Calu3 (cell line): ENCODE measurements at regions not wholly inside any gene's neighbourhood (a gene's known extent, or its start where the extent isn't known, plus 50 kb on each side); places are given as distances from the start of the nearest gene placed in this dataset.

Experiments
- BruUV-seq: library from RNA; stranded (reverse); fragments of 400-500 nt; replicated peaks from 2 replicates; lab custom pipeline; 2021; lab: Mats Ljungman, UMichigan
- CTCF ChIA-PET: fragments of 300-600 bp; sonication (Branson Sonifier 250); formaldehyde crosslinking; loops from one replicate; lab custom pipeline; 2022; ENCODE audit warnings: antibody characterized with exemption; lab: Charles Lee
- DNase-seq: peaks from one replicate; pipeline ENCODE4 v3.0.0; 2022
- H3K27ac Mint-ChIP-seq: one replicate; pipeline ENCODE4 v1.8.0; 2022; ENCODE audit warnings: mixed read lengths; ENCODE audit not compliant: unreplicated experiment
- H3K27me3 Mint-ChIP-seq: one replicate; pipeline ENCODE4 v1.8.0; 2022; ENCODE audit warnings: mixed read lengths; ENCODE audit not compliant: unreplicated experiment
- H3K36me3 Mint-ChIP-seq: one replicate; pipeline ENCODE4 v1.8.0; 2022; ENCODE audit warnings: mild to moderate bottlenecking, moderate library complexity, mixed read lengths; ENCODE audit not compliant: insufficient read depth, unreplicated experiment
- H3K4me1 Mint-ChIP-seq: one replicate; pipeline ENCODE4 v1.8.0; 2022; ENCODE audit warnings: mild to moderate bottlenecking, low read depth, mixed read lengths; ENCODE audit not compliant: unreplicated experiment
- H3K4me3 Mint-ChIP-seq: one replicate; pipeline ENCODE4 v1.8.0; 2022; ENCODE audit warnings: mild to moderate bottlenecking, low read depth, moderate library complexity, mixed read lengths; ENCODE audit not compliant: unreplicated experiment
- H3K9me3 Mint-ChIP-seq: one replicate; pipeline ENCODE4 v1.8.0; 2022; ENCODE audit warnings: low read depth, mixed read lengths; ENCODE audit not compliant: unreplicated experiment
- CTCF ChIP-seq: fragments of 200-600 bp; IDR thresholded peaks from one replicate; pipeline ENCODE4 v1.8.0; 2022; ENCODE audit warnings: antibody characterized with exemption; ENCODE audit not compliant: unreplicated experiment
- intact Hi-C: fragments of 100-400 bp; cut with micrococcal nuclease; formaldehyde crosslinking; loops from one replicate; pipeline ENCODE4 v1.10.0; 2022; ENCODE audit not compliant: unreplicated experiment

GRCh38 chr2:120860579-120860922 is 124.9 kb downstream of the GLI2 start:
- TF ChIP-seq CTCF = no peak
- CTCF ChIA-PET = no interaction called here
- intact Hi-C loops = no loop called here
- no peaks in the 10 kb centered on the region for H3K27me3 Mint-ChIP-seq
- peaks cover 10% of the 10 kb centered on the region for H3K4me1 Mint-ChIP-seq
- H3K9me3 Mint-ChIP-seq = no peaks in the 10 kb centered on the region
- H3K4me3 Mint-ChIP-seq = no peak overlapping the region
- DNase-seq = no peak
- H3K36me3 Mint-ChIP-seq = no peaks in the 10 kb centered on the region
- no TSS peak for BruUV-seq
- H3K27ac Mint-ChIP-seq = no peak overlapping the region

DNA sequence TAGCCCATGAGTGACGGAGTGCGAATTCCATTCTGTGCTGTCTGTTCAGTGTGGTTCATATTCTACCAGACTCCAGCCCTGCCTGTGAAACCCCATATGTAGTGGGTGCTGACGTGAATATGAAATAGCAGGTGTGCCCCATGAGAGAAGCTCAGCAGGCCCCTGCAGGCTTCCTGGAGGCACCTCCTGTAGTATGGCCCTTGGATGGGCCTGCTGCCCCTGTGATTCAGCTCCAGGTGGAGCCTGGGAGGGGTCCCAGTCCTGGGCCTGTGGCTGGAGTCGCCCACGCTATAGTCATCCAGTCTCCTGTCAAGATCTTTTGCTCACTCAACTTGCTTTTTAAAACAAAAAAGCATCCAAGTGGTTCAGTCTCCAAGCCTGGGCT is 125.5 kb downstream of the GLI2 start:
- Mint-ChIP-seq H3K27me3 (peaks cover 5% of the 10 kb centered on the region), H3K36me3 (no peaks in the 10 kb centered on the region), H3K27ac (no peak overlapping the region), H3K9me3 (no peaks in the 10 kb centered on the region), H3K4me3 (no peak overlapping the region), H3K4me1 (peaks cover 10% of the 10 kb centered on the region)
- CTCF ChIA-PET = no interaction called here
- intact Hi-C loops = no loop called here
- no peak for DNase-seq
- BruUV-seq = no TSS peak
- TF ChIP-seq CTCF = no peak

GRCh38 chr2:120861576-120862191 is 126.0 kb downstream of the GLI2 start:
- Mint-ChIP-seq H3K27ac (no peak overlapping the region), H3K36me3 (no peaks in the 10 kb centered on the region), H3K4me1 (peaks cover 10% of the 10 kb centered on the region), H3K4me3 (no peak overlapping the region), H3K9me3 (no peaks in the 10 kb centered on the region), H3K27me3 (peaks cover 10% of the 10 kb centered on the region)
- CTCF ChIA-PET = no interaction called here
- BruUV-seq = no TSS peak
- DNase-seq = no peak
- intact Hi-C loops = no loop called here
- TF ChIP-seq CTCF = no peak

DNA sequence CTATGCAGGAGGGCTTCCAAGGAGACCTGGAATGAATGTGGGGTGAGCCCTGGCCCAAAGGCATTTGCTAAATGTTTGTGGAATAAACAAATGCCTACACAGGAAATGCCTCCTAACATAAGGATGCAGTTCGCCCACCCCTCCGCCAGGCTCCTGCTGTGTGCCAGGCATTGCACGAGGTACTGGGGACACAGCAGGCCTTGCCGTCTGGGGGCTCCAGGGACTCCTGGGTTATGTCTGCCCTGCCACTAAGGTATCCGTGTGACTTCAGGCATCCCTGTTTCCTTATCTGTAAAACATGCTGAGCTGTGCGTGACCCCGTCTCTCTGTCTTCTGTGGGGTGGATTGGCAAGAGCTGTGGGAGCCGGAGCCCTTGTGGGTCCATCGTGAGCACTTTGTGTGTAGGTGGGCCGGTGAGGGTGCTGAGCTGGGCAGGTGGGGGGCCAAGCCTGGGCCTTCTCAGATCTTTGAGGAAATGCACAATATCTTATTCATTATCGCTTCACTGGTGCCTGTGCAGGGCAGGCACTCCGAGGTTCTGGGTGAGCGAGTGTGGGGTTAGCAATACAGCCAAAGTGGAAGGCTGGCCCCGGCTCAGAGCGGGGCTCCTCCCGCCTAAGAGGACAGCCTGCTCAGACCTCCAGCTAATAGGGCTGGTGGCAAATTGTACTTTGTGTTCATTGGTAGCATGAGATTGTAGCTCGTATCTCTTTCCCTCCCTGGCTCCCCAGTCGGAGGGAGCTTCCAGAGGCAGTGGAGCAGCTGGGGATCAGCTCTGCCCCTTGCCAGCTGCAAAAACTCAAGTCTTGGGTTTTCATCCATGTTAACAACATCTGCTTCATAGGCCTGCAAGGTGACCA is 126.8 kb downstream of the GLI2 start:
- no peaks in the 10 kb centered on the region for H3K9me3 Mint-ChIP-seq
- intact Hi-C loops = no loop called here
- peaks cover 10% of the 10 kb centered on the region for H3K4me1 Mint-ChIP-seq
- H3K27me3 Mint-ChIP-seq = peaks cover 18% of the 10 kb centered on the region
- BruUV-seq = no TSS peak
- H3K36me3 Mint-ChIP-seq = no peaks in the 10 kb centered on the region
- CTCF ChIA-PET = no interaction called here
- no peak overlapping the region for H3K27ac Mint-ChIP-seq
- no peak for TF ChIP-seq CTCF
- DNase-seq = no peak
- no peak overlapping the region for H3K4me3 Mint-ChIP-seq
